Ishikawa (cell line): ENCODE measurements at regions not wholly inside any gene's neighbourhood (a gene's known extent, or its start where the extent isn't known, plus 50 kb on each side); places are given as distances from the start of the nearest gene placed in this dataset.

Source experiments
- CREB1 ChIP-seq: IDR thresholded peaks from 2 replicates; pipeline ENCODE4 v1.6.1; 2012; ENCODE audit warnings: low read depth
- EGR1 ChIP-seq: IDR thresholded peaks from 2 replicates; pipeline ENCODE4 v1.6.1; 2012
- TEAD4 ChIP-seq: IDR thresholded peaks from 2 replicates; pipeline ENCODE4 v1.6.1; 2012
- TF ChIP-seq, protein P1 (sequence below): IDR thresholded peaks from 2 replicates; pipeline ENCODE4 v1.6.1; 2012

GRCh38 chr3:26340001-26340400, 282.6 kb upstream of the LRRC3B start:
- TF ChIP-seq, protein P1, sequence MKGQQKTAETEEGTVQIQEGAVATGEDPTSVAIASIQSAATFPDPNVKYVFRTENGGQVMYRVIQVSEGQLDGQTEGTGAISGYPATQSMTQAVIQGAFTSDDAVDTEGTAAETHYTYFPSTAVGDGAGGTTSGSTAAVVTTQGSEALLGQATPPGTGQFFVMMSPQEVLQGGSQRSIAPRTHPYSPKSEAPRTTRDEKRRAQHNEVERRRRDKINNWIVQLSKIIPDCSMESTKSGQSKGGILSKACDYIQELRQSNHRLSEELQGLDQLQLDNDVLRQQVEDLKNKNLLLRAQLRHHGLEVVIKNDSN: no peak
- TF ChIP-seq EGR1 (no peak), CREB1 (no peak), TEAD4 (no peak)
